PFSK-1 (cell line): ENCODE measurements at regions not wholly inside any gene's neighbourhood (a gene's known extent, or its start where the extent isn't known, plus 50 kb on each side); places are given as distances from the start of the nearest gene placed in this dataset.

Source experiments
- POLR2AphosphoS5 ChIP-seq: IDR thresholded peaks from 2 replicates; pipeline ENCODE4 v1.6.1; 2012; ENCODE audit warnings: low read depth, mild to moderate bottlenecking, control low read depth, low read length, moderate library complexity
- SIN3A ChIP-seq: IDR thresholded peaks from 2 replicates; pipeline ENCODE4 v1.6.1; 2012; ENCODE audit warnings: mild to moderate bottlenecking, low read length, moderate library complexity, borderline replicate concordance; ENCODE audit not compliant: insufficient read depth
- TAF1 ChIP-seq: IDR thresholded peaks from 2 replicates; pipeline ENCODE4 v1.6.1; 2012; ENCODE audit warnings: low read length, control low read depth, borderline replicate concordance; ENCODE audit not compliant: insufficient read depth

DNA sequence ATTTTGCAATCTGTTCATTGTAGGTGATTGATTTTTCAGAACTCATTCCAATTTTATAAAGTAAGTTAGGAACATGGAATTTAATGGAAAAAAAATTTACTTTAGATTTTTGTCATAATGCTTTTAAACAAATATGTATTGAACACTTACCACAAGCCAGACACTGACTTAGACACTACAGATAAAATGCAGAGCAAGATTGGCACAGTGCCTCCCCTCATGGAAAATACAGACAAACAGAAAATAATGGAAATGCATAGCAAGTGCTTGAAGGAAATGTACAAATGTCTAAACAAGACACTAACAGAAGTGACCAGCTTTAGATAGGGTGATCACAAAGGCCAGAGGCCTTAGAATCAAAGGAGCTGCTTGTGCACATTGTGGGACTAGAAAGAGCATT, 260.5 kb upstream of the ADGRL2 start:
- TF ChIP-seq TAF1: no peak
- TF ChIP-seq POLR2AphosphoS5: no peak
- TF ChIP-seq SIN3A: no peak
